HUES6 (cell line): ENCODE measurements at regions not wholly inside any gene's neighbourhood (a gene's known extent, or its start where the extent isn't known, plus 50 kb on each side); places are given as distances from the start of the nearest gene placed in this dataset.

Experiments used
- H3K27ac ChIP-seq: 2 replicates; pipeline ENCODE4 v1.7.0; 2013; ENCODE audit warnings: low read depth, mild to moderate bottlenecking, low read length, inconsistent platforms
- H3K27me3 ChIP-seq: 2 replicates; pipeline ENCODE4 v1.6.1; 2013; ENCODE audit warnings: low read length; ENCODE audit not compliant: control insufficient read depth, insufficient read depth
- H3K36me3 ChIP-seq: 2 replicates; pipeline ENCODE4 v1.6.1; 2013; ENCODE audit warnings: low read length; ENCODE audit not compliant: control insufficient read depth, insufficient read depth
- H3K4me1 ChIP-seq: 2 replicates; pipeline ENCODE4 v1.6.1; 2013; ENCODE audit warnings: low read length; ENCODE audit not compliant: control insufficient read depth, insufficient read depth
- H3K4me3 ChIP-seq: 2 replicates; pipeline ENCODE4 v1.5.1; 2013; ENCODE audit warnings: low read depth, low read length
- H3K9ac ChIP-seq: one replicate; pipeline ENCODE4 v1.6.1; 2013; ENCODE audit warnings: mild to moderate bottlenecking, low read length
- H3K9me3 ChIP-seq: 2 replicates; pipeline ENCODE4 v1.6.1; 2013; ENCODE audit warnings: low read depth, low read length; ENCODE audit not compliant: control insufficient read depth, insufficient read depth

DNA sequence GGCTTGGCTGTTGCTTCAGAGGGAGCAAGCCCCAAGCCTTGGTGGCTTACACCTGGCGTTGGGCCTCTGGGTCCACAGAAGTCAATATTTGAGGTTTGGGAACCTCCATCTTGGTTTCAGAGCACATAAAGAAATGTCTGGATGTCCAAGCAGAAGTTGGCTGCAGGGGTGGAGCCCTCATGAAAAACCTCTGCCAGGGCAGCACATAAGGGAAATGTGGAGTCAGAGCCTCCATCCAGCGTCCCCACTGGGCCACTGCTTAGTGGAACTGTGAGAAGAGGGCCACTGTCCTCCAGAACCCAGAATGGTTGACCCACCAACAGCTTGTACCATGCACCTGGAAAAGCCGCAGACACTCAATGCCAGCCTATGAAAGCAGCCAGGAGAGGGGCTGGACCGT lies 573.5 kb upstream of the ZWINT start:
- H3K4me3 ChIP-seq: no peak overlapping the region
- no peak overlapping the region for H3K27ac ChIP-seq
- H3K4me1 ChIP-seq: no peaks in the 10 kb centered on the region
- H3K9me3 ChIP-seq: peaks cover 20% of the 10 kb centered on the region
- no peak overlapping the region for H3K9ac ChIP-seq
- H3K36me3 ChIP-seq: no peaks in the 10 kb centered on the region
- H3K27me3 ChIP-seq: no peaks in the 10 kb centered on the region

DNA sequence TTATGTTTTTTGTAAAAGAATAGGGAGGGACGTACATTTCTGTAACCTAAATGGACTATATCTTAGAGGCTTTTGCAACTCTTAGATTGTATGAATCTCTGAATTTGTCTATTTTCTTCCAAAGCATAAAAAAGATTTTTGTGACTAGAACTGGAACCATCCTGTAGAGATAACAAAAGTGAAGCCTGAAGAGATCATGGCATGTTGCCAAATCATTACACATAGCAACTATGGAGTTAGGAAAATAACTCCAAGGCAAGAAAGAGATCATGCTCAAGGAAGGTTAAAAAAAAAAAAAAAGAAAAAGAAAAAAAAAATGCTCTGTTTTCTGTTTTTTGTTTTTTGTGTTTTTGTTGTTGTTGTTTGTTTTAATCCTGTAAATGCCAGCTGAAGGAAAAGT lies 567.7 kb upstream of the ZWINT start:
- no peaks in the 10 kb centered on the region for H3K4me1 ChIP-seq
- no peaks in the 10 kb centered on the region for H3K9me3 ChIP-seq
- H3K27me3 ChIP-seq: no peaks in the 10 kb centered on the region
- no peak overlapping the region for H3K4me3 ChIP-seq
- H3K9ac ChIP-seq: no peak overlapping the region
- no peaks in the 10 kb centered on the region for H3K36me3 ChIP-seq
- no peak overlapping the region for H3K27ac ChIP-seq

DNA sequence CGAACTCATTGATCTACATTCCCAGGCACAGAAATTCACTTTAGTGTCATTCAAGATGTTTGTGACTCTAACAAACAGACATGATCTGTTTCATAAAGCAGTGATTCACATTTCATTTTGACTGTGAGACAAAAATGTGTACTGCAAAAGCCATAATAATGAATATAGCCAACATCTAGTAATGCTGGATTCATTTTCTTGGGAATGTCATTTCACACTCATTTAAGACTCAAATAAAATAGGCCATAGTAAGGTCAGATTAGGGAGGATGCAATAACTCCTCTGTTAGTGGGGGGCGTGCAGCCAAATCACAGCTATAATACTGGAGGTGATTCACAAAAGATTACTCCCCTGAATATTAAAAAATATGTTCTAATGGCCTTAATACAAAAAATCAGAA lies 566.6 kb upstream of the ZWINT start:
- Histone ChIP-seq H3K4me1 (no peaks in the 10 kb centered on the region), H3K4me3 (no peak overlapping the region), H3K36me3 (no peaks in the 10 kb centered on the region), H3K9me3 (no peaks in the 10 kb centered on the region), H3K27me3 (no peaks in the 10 kb centered on the region), H3K9ac (no peak overlapping the region), H3K27ac (no peak overlapping the region)

DNA sequence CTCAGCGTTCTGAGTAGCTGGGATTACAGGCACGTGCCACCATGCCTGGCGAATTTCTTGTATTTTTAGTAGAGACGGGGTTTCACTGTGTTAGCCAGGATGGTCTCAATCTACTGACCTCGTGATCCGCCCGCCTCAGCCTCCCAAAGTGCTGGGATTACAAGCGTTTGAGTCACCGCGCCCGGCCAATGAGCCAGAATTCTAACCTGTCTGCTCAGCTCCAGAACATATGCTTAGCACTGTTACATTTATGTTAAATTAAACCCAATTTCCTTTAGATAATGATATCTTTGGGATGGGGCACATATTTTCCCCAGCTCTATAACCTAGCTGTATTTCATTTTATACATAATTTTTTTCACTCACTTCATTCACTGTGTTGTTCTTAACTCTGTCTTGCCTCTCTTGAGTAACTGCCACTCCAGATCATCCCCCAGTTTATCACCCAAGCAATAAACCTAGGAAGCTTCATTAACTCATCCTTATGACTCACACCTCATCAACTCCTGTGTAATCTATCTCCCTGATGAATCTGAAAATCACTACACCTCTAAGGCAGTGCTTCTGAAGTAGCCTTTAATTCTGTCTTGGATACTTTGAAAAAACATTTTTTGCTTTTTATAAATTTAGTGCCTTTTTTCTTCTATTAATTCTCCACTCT lies 559.7 kb upstream of the ZWINT start:
- Histone ChIP-seq H3K36me3 (no peaks in the 10 kb centered on the region), H3K27ac (no peak overlapping the region), H3K4me3 (no peak overlapping the region), H3K9ac (no peak overlapping the region), H3K4me1 (no peaks in the 10 kb centered on the region), H3K9me3 (no peaks in the 10 kb centered on the region), H3K27me3 (no peaks in the 10 kb centered on the region)

GRCh38 chr10:56912043-56912442 lies 551.0 kb upstream of the ZWINT start:
- H3K9me3 ChIP-seq: no peaks in the 10 kb centered on the region
- no peaks in the 10 kb centered on the region for H3K4me1 ChIP-seq
- no peak overlapping the region for H3K9ac ChIP-seq
- H3K36me3 ChIP-seq: no peaks in the 10 kb centered on the region
- no peak overlapping the region for H3K4me3 ChIP-seq
- no peak overlapping the region for H3K27ac ChIP-seq
- no peaks in the 10 kb centered on the region for H3K27me3 ChIP-seq

GRCh38 chr10:56905051-56905450 lies 544.0 kb upstream of the ZWINT start:
- H3K4me3 ChIP-seq: no peak overlapping the region
- H3K27me3 ChIP-seq: no peaks in the 10 kb centered on the region
- no peaks in the 10 kb centered on the region for H3K36me3 ChIP-seq
- H3K9ac ChIP-seq: no peak overlapping the region
- H3K27ac ChIP-seq: no peak overlapping the region
- no peaks in the 10 kb centered on the region for H3K9me3 ChIP-seq
- H3K4me1 ChIP-seq: no peaks in the 10 kb centered on the region

- Histone ChIP-seq H3K4me1 (no peaks in the 10 kb centered on the region), H3K36me3 (no peaks in the 10 kb centered on the region), H3K4me3 (no peak overlapping the region), H3K9me3 (no peaks in the 10 kb centered on the region), H3K27ac (no peak overlapping the region), H3K9ac (no peak overlapping the region), H3K27me3 (no peaks in the 10 kb centered on the region)
These were observed 541.5 kb upstream of the ZWINT start for GRCh38 chr10:56902554-56902953.

DNA sequence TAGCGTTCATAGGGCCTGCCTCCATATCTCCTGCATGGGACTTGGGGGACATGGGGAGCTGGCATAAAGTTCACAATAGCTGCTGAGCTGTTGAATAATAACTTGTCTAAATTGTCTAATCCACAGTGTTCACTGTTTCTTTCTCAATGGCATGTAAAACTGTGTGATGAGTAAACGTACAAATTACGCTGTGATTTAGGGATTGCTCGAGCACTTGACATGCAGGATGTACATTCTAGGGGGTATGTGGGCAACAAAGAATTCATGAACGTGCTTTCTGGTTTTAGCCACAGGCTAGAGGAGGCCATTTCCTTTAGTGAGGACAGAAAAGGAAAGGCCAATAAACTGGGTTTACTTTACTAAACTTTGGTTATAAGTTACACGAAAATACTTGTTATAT lies 534.2 kb upstream of the ZWINT start:
- H3K27me3 ChIP-seq: no peaks in the 10 kb centered on the region
- H3K27ac ChIP-seq: no peak overlapping the region
- H3K36me3 ChIP-seq: no peaks in the 10 kb centered on the region
- H3K4me1 ChIP-seq: no peaks in the 10 kb centered on the region
- no peaks in the 10 kb centered on the region for H3K9me3 ChIP-seq
- H3K9ac ChIP-seq: no peak overlapping the region
- no peak overlapping the region for H3K4me3 ChIP-seq

DNA sequence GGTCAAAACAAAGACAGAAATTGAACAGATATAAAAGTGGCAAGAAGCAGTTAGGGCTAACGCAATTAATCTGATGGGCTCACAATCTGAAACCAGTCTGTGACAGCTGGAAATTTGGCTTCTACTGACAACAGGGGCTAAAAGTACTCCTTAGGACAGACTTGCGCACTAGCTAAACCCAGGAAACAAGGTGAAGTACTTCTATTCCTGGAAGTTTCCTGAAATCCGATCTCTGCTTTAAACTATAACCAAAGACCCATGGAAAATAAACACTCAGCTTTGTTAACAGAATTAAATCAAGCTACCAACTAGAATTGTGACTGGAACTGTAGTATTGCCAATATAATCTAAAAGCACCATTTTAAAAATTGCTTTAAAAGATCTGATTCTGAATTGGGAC lies 520.2 kb upstream of the ZWINT start:
- no peak overlapping the region for H3K4me3 ChIP-seq
- H3K36me3 ChIP-seq: no peaks in the 10 kb centered on the region
- no peaks in the 10 kb centered on the region for H3K9me3 ChIP-seq
- H3K9ac ChIP-seq: no peak overlapping the region
- no peaks in the 10 kb centered on the region for H3K27me3 ChIP-seq
- H3K27ac ChIP-seq: no peak overlapping the region
- H3K4me1 ChIP-seq: no peaks in the 10 kb centered on the region

DNA sequence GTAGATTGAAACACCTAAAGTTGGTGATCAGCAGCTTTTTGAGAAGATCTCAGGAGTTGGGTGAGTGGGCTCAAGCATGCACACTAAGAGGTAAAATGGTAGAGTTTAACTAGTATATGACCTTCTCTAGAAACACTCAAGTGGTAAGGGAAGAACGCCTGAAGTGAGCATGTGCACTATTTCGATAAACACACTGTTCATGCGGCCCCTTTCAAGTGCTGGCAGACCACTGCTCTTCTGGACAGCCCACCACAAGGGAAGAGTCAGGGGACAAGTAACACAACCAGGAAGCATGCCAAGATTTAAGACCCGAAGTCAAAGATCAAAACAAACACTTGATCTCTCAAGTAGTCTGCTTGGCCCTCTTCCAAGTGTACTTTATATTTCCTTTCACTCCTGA lies 519.5 kb upstream of the ZWINT start:
- Histone ChIP-seq H3K36me3 (no peaks in the 10 kb centered on the region), H3K27me3 (no peaks in the 10 kb centered on the region), H3K4me3 (no peak overlapping the region), H3K27ac (no peak overlapping the region), H3K9me3 (no peaks in the 10 kb centered on the region), H3K9ac (no peak overlapping the region), H3K4me1 (no peaks in the 10 kb centered on the region)

DNA sequence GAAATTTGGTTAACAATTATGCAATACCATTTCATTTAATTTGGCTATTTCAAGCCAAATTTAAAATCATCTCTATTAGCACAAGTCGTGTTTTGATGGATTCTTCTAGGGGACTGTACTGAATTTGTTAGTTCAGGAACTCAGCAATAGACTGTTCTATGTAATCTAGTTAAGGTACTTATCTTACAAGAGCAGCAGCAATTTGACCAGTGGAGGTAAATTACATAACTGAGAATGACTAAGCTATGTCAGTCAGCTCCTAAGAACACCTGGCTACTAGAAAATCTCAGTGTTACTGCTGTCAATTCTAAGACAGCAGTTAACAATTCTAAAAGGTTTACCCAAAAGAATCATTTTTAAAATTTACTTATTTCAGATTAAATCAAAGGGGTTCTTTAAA lies 513.9 kb upstream of the ZWINT start:
- H3K4me3 ChIP-seq: no peak overlapping the region
- no peaks in the 10 kb centered on the region for H3K4me1 ChIP-seq
- no peaks in the 10 kb centered on the region for H3K36me3 ChIP-seq
- no peaks in the 10 kb centered on the region for H3K27me3 ChIP-seq
- H3K9ac ChIP-seq: no peak overlapping the region
- H3K27ac ChIP-seq: no peak overlapping the region
- H3K9me3 ChIP-seq: no peaks in the 10 kb centered on the region
